ENCODE measurements at regions not wholly inside any gene's neighbourhood (a gene's known extent, or its start where the extent isn't known, plus 50 kb on each side); places are given as distances from the start of the nearest gene placed in this dataset.

DNA sequence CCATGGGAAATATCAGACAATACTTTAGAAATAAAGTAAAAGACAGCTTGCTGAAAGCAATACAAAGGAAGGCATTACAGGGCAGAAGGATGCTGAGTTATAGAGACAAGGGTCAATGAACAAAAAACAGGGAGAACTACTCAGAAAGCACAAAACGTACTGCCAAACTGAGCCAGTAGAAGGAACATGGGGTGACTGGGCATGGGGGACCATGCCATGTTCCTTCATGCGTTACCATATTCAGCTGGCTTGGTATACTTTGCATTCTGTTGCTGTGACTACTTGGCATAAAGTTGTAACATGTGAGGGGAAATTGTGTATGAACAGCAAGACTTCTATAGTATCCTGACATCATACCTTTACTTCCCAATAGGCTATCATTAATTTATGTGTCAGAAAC, 358.6 kb upstream of the LYPLAL1 start:
- DNase-seq (ENCODE audit: low read depth): no peak
- in situ Hi-C loops (cut with HindIII; ENCODE audit: low pct_unique_long_range_greater_than_20kb, low sequenced_read_pairs): no loop called here

DNA sequence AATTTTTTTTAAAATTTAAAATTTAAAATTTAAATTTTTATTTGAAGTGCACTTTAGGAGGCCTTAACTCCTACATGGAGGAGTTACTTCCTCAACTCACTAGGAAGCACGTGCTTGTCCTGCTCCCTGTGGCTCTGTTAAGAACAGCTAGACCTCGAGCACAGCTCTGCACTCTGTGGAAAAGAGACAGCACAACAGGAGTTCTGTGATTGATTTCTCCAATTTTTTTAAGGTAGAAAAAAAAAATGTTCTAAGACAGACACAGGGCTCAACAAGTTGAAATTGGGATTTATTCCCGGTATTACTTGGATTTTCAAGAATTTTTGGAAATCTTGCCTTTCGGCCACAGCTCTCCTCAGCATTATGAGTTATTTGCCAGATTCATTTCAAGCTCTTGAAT, 356.6 kb upstream of the LYPLAL1 start:
- in situ Hi-C loops (cut with HindIII; ENCODE audit: low pct_unique_long_range_greater_than_20kb, low sequenced_read_pairs): no loop called here

DNA sequence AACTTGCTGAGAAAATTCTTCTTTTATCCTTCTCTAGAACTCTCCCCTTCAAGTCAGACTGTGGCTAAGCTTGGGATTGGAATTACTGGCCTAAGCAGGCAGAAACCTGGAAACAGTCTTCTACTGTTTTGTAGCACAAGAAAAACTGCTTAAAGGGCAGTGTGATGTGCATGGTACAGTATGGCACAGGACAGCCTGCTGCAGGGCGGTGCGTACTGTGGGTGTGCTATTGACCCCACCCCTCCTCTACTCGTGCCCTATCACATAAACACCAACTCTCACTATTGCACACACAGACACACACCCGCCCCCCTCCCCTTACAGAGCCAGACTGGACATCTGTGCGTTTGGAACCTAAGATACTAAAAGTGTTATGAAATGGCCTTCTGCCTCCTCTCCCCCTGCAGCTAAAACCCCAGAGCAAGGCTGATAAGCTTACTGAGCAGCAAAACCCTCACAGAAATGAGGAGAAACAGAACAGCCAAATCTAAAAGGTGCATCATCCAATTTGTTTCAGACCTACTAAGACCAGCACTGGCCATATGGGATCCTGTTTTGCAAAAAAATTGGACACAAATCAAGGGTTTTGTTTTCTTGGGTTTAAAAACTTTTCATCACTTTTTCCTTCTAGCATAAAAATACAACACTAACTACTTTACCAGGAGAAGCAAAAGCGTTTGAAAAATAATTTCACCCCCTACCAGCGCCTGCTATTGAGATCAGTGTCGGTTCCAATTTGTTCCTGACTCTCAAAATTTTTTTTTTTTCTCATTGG, 355.8 kb upstream of the LYPLAL1 start:
- in situ Hi-C loops (cut with HindIII; ENCODE audit: low pct_unique_long_range_greater_than_20kb, low sequenced_read_pairs): no loop called here
- DNase-seq (ENCODE audit: low read depth): no peak

More for the DNA sequence above, 356.6 kb upstream of the LYPLAL1 start:
- DNase-seq (ENCODE audit: low read depth): no peak

DNA sequence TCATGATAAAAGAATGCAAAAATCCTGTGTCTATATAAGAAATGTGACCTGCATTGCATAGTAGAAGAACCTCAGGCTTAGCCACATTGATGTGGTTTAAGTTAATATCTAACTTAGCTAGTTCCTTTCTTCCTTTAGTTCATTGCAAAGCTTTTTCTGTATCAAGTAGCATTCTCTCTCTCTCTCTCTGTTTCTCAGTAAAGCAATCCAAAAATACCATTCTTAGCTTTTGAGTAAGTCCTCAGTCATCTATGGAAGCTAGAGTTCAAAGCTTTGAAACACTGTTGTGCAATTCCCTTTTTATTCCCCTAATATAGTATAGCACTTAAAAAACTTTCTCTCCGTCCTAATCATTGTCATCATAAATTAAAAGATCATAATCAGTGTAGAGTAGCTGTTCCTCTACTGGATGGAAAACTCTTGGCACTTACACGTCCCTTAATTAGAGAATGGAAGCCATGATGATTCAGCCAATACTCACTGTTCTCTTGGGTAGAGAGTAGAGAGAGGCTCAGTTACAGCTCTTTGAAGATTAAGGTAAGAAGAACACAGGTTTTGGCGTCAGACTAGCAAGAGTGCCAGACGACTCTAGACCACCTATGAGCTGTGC, 350.3 kb upstream of the LYPLAL1 start:
- peak; percentile 89 for DNase-seq (ENCODE audit: low read depth)
- in situ Hi-C loops (cut with HindIII; ENCODE audit: low pct_unique_long_range_greater_than_20kb, low sequenced_read_pairs): no loop called here

DNA sequence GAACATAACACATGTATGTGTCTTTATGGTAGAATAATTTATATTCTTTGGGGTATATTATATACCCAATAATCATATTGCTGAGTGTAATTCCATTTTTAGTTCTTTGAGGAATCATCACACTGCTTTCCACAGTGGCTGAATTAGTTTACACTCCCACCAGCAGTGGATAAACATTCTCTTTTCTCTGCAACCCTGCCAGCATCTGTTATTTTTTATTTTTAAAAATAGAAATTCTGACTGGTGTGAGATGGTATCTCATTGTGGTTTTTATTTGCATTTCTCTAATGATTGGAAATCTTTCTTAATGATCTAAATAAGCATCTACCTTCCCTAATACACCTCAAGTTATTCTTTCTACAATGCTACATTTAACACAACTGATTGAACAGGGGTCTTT, 346.2 kb upstream of the LYPLAL1 start:
- in situ Hi-C loops (cut with HindIII; ENCODE audit: low pct_unique_long_range_greater_than_20kb, low sequenced_read_pairs): no loop called here
- DNase-seq (ENCODE audit: low read depth): no peak

DNA sequence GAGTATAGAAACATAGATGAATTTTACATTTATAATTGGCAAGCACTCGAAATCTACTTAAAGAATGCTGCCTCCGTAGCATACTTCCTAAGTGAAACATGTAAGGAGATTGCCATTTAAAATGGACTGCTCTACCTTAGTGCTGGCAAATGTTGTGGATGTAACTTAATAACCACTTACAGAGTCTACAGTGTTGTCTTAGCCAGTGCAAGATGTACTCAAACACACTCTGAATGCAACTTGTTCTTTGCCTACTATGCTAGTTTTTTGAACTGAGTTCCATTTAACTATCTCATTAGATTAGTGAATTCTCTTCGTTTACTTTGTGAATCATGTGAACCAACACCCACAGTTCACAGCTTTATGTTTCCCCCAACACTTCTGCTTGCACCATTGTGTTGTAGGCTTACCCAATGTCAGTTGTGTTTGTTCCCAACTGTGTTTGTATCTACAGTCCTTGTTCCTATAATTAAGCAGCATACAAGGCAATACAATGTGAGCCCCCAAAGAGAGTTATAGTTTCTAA, 345.5 kb upstream of the LYPLAL1 start:
- in situ Hi-C loops (cut with HindIII; ENCODE audit: low pct_unique_long_range_greater_than_20kb, low sequenced_read_pairs): no loop called here
- no peak for DNase-seq (ENCODE audit: low read depth)

DNA sequence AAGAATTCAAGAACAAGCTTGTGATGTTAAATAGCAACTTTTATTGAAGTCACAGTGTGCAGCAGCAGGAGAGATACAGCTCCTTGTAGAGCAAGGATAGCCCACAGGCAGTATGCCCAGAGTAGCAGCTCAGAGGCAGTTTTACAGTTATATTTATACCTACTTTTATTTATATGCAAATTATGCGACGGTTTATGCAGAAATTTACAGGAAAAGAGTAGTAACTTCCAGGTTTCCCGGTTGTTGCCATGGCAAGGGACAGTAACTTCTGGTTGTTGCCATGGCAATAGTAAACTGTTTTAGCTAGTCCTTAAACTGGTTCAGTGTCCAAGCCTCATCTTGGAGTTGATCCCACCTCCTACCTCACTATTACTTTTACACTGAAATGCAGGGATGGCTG, 344.6 kb upstream of the LYPLAL1 start:
- in situ Hi-C loops (cut with HindIII; ENCODE audit: low pct_unique_long_range_greater_than_20kb, low sequenced_read_pairs): no loop called here
- no peak for DNase-seq (ENCODE audit: low read depth)

DNA sequence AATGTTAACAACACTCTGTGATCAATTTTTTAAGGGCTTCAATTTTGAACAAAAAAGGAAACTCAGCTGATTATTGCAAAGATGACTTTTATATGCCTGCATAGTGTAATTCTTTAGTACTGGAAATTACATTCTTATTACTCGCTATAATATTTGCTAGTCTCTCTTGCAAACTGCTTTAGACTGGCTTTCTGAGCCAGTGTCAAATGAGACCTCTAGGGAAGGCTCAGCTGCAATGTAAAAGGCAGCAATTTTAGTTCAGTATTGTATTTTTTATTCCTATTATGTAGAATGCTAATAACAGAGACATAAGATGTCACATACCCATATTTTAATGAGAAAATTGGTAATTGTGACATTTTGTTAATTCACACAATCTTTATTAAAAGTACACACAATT, 338.1 kb upstream of the LYPLAL1 start:
- no peak for DNase-seq (ENCODE audit: low read depth)
- in situ Hi-C loops (cut with HindIII; ENCODE audit: low pct_unique_long_range_greater_than_20kb, low sequenced_read_pairs): no loop called here

DNA sequence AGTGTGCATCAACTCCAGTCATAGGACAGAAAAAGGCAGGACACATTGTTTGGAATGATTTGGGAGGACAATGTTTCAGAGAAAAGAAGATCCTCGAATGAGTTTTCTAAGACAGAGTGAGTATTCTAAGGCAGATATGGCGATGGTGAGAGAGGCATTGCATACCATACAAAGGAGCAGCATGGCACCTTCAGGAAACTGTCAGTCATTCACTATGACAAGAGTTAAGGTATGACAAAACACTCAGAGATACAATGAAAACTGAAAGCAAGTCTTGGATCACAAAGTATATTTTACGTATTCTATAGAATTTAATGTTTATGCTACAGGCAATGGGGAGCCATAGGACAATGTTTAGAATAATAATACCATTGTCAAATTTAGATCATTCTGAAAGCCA, 337.4 kb upstream of the LYPLAL1 start:
- no peak for DNase-seq (ENCODE audit: low read depth)
- in situ Hi-C loops (cut with HindIII; ENCODE audit: low pct_unique_long_range_greater_than_20kb, low sequenced_read_pairs): no loop called here

DNA sequence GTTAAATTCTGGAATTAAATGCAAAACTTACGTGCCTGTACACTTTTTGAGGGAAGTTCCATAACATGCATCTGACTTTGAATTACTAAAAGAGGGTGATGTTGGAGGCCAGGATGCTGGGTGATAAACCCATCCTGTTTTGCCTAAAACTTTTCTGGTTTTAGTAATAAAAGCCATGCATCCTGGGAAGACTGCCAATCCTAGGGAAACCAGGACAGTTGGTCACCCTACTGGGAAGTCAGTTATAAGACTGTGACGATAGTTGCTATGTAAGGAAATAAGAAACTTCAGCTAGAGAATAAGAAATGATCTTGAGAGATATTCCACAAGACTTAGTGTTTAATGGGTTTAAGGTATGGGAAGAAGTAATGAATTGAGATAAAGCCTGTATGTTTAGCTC, 336.6 kb upstream of the LYPLAL1 start:
- no peak for DNase-seq (ENCODE audit: low read depth)
- in situ Hi-C loops (cut with HindIII; ENCODE audit: low pct_unique_long_range_greater_than_20kb, low sequenced_read_pairs): no loop called here

DNA sequence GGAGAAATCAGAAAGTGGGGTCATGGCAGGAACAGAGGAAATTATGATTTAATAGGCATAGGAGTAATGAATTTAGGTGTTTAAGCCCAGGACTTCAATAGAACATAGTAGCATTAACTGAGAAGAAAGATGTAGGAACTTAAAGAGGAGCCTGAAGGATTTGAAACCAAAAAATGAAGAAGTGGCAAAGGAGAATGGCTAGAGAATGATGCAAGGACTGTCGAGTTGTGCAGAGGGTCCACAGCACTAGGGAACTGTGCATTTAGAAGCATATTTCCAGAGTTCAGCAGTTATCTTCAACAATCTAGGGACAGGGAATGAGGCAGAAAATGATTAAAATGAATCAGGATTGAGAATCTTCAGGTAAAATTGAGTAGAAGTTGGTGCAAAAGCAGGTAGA, 328.1 kb upstream of the LYPLAL1 start:
- in situ Hi-C loops (cut with HindIII; ENCODE audit: low pct_unique_long_range_greater_than_20kb, low sequenced_read_pairs): no loop called here
- no peak for DNase-seq (ENCODE audit: low read depth)

DNA sequence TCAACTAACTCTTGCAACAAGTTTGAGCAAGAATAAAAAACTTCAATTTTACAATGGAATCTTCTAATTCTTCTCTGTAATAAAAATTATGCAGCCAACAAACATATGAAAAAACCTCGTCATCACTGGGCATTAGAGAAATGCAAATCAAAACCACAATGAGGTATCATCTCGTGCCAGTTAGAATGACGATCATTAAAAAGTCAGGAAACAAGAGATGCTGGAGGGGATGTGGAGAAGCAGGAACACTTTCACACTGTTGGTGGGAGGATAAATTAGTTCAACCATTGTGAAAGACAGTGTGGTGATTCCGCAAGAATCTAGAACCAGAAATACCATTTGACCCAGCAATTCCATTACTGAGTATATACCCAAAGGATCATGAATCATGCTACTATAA, 327.5 kb upstream of the LYPLAL1 start:
- in situ Hi-C loops (cut with HindIII; ENCODE audit: low pct_unique_long_range_greater_than_20kb, low sequenced_read_pairs): no loop called here

DNA sequence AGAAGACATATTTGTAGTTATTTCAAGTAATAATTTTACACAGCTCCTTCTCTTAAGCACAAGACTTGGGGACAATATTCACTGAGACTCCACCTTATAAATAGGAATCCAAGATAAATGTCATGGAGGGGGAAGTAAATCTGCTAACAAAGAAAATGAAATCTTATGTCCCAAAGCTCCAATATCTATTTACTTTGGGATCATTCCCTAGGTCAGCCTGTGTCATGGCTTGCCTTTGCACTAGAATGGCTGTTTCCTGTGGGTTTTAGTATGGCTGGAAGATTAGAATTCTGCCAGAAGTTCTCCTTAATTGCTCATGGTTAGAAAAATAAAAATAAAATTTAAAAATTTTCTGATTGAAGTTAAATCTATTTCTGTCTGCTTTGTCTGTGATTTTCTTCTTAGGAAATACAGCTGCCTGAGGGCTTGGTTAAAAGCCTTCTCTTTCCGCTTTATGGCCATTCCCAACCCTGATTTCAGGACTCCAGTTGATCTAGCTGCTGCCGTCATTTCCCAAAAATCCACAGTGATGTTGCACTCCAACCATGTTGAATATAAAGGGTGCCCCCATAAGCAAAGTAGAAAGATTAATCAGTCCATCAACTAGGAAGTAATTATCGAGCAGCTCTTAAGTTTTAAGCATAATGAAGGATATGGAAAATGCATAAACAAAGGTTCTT, 326.4 kb upstream of the LYPLAL1 start:
- DNase-seq (ENCODE audit: low read depth): no peak
- in situ Hi-C loops (cut with HindIII; ENCODE audit: low pct_unique_long_range_greater_than_20kb, low sequenced_read_pairs): no loop called here

More for the DNA sequence above, 327.5 kb upstream of the LYPLAL1 start:
- no peak for DNase-seq (ENCODE audit: low read depth)

DNA sequence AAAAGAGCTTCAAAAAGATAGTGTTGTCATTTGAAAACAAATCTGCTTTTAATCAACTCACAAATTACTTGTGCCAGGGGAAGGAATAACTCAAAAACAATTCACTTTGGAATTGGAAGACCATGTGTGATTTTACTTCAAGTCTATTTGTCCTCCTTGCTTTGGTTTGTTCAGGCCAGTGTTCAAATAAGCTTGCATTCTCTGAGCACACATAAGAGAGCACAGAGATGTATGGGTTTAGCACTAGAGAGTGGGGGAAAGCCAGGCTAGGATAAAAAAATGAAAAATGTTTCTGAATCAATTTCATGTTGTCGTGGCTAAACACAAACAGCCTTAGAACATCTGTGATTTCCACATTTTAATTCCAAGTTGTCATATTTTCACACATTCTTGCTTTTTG, 325.7 kb upstream of the LYPLAL1 start:
- no peak for DNase-seq (ENCODE audit: low read depth)
- in situ Hi-C loops (cut with HindIII; ENCODE audit: low pct_unique_long_range_greater_than_20kb, low sequenced_read_pairs): no loop called here

DNA sequence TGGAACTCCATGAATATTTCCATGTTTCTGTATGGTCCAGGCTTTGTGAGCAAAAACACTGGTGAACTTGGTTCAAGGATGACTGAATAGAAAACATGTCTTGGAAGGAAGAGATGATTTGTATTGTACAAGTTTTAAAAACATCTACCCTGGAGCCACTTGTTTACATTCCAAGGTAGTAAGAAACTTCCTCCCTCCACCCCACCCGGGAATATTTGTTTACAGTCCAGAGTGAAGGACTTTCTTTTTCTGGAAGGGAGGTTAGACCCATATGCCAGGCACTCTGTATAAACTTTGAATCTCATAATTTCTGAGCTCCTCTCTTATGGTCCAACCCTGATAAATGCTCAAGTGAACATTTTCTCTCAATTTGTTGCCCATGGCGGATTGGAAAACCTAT, 323.3 kb upstream of the LYPLAL1 start:
- in situ Hi-C loops (cut with HindIII; ENCODE audit: low pct_unique_long_range_greater_than_20kb, low sequenced_read_pairs): no loop called here
- DNase-seq (ENCODE audit: low read depth): no peak

DNA sequence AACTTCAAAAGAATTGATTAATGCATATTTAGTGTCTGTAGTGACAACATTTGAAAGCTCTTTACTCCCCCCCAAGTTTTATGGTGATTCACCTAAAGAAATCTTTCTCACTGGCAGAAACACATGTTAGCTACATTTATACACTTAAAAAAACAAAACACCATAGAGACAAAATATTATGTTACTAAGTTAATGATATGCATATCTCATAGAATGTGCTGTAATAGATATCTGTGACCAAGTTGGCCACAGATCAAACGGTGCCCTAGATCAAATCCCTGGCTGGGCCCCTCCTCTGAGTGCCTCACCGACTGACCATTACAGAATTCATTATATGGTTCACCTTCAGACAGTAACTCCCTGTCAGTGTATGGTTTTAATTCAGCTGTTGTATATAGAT, 322.1 kb upstream of the LYPLAL1 start:
- no peak for DNase-seq (ENCODE audit: low read depth)
- in situ Hi-C loops (cut with HindIII; ENCODE audit: low pct_unique_long_range_greater_than_20kb, low sequenced_read_pairs): no loop called here

DNA sequence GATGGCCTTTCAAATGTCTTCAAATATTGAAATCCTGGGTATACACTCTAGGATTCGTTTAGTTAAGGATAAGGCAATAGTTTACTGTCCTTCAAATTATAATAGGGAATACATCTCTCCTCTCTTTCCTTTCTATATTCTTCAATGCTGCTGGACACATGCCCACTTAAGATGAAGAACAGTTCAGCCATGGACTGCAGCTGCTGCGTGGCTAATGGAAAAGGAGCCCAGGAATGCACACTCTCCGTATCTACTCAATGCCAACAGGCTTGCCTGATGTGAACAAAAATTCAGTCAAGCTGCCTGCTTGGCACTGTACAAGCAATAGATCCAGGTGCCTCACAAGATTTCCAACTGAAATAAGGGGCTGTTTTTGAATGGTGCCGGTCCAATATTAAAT, 321.2 kb upstream of the LYPLAL1 start:
- DNase-seq (ENCODE audit: low read depth): no peak
- in situ Hi-C loops (cut with HindIII; ENCODE audit: low pct_unique_long_range_greater_than_20kb, low sequenced_read_pairs): no loop called here

DNA sequence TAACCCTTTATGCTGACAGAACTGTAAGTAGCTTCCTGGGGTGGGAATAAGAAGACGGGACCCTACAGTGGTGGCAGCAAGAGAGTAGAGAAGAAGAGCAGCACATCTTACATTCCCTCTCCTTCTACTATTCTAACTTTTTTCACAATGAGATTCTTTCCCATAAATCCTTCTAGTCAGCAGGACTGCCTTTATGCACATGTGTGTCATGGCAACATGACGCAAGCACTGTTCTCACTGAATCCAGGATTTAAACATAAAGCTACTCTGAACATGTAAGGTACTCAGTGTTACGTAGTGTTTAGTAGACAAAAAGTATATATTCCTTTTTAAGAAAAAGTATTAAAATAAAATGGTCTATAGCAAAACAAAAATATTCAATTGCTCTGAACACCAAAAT, 309.7 kb upstream of the LYPLAL1 start:
- no peak for DNase-seq (ENCODE audit: low read depth)
- in situ Hi-C loops (cut with HindIII; ENCODE audit: low pct_unique_long_range_greater_than_20kb, low sequenced_read_pairs): no loop called here

DNA sequence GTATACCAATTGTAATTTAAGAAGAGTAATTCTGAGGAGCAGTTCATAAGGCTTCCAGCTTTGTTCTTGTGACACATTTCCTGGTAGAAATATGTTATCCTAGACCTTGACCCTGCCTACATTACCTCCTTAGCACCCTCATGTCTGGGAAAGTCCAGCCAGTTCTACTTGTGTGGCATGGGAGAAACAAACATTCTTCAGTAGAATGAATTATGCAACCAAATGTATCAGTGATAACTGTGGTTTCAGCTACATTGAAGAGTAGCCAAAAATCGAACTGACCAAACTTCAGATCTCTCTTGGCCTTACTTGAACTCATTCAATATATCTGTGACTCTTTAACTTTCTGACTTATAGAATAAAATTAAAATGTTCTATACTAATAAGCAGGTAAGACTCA, 308.1 kb upstream of the LYPLAL1 start:
- in situ Hi-C loops (cut with HindIII; ENCODE audit: low pct_unique_long_range_greater_than_20kb, low sequenced_read_pairs): no loop called here
- no peak for DNase-seq (ENCODE audit: low read depth)
